HG03025 (cell line): ENCODE measurements at regions not wholly inside any gene's neighbourhood (a gene's known extent, or its start where the extent isn't known, plus 50 kb on each side); places are given as distances from the start of the nearest gene placed in this dataset.

Experiments used
- ATAC-seq: cut with Tn5 transposase; IDR thresholded peaks from one replicate; pipeline ENCODE4 v1.9.1; 2021; ENCODE audit warnings: mild to moderate bottlenecking, moderate library complexity; ENCODE audit not compliant: unreplicated experiment, low FRiP score

GRCh38 chr20:24203526-24204183 is 215.1 kb upstream of the GGTLC1 start:
- ATAC-seq: no peak

DNA sequence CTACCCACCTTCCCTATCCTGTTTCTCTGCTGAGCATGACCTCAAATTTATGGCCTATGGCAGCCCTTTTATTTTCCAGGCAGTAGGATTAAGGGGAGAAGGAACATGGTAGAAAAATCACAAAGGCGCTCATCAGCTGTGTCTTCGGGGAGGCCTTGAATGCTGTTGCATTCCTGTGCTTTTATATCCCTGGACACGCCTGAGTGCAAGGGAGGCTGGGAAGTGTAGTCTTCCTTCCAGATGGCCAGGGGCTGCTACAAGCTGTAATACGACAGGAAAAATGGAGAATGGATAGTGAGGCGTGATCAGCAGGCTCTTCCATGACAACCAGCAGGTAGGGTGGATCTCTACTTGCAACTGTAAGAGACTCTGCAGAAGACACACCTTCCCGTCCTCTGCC is 210.9 kb upstream of the GGTLC1 start:
- no peak for ATAC-seq

- no peak for ATAC-seq
Observed at GRCh38 chr20:24194143-24194542, 205.6 kb upstream of the GGTLC1 start.

DNA sequence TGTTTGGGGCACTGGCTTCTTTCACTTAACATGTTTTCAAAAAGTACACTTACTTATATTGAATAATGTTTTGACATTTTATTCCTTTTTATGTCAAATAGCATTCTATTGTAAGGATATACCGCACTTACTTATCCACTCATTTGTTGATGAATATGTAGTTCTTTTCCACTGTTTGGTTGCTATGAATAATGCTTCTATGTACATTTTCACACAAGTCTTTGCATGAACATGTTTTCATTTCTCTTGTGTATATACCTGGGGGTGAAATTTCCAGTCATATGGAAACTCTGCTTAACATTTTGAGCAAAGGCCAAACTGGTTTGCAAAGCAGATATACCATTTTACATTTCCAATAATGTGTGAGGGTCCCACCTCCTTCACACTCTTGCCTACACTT is 202.3 kb upstream of the GGTLC1 start:
- no peak for ATAC-seq

GRCh38 chr20:24185791-24186190 is 197.2 kb upstream of the GGTLC1 start:
- ATAC-seq: no peak

- ATAC-seq: no peak
Observed at GRCh38 chr20:24181151-24181550, 192.6 kb upstream of the GGTLC1 start.

DNA sequence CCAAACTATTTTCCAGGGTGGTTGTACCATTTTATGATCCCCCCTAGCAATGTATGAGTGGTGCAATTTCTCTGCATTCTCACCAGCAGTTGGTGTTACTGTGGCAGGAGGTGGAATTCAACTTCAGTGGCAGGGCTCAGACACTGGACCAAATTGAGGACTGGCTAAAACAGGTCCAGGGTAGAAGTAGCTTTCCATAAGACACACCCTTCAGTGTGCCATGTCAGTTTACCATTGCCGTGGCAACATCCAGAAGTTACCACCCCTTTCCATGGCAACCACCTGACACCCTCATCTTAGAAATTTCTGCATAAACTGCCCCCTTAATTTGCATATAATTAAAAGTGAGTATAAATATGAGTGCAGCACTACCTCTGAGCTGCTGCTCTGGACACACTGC is 180.7 kb upstream of the GGTLC1 start:
- no peak for ATAC-seq

DNA sequence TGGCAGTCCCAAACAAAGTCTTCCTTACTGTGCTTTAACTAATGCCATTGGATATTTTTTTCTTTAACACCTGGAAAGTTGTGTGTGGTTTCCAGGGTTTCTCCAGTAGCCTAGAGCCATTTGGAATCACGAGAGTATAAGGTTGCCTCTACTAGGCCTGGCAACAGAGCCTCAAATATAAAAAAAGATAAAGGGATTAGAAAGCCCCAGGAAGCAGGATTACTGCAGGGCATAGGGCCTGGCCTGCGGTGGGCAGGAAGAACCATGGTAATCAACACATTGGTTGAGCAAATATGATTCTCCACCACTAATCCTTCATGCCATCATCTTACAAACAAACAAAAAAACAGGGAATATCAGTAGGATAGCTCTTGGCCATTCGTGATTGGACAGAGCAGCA is 177.8 kb upstream of the GGTLC1 start:
- no peak for ATAC-seq

DNA sequence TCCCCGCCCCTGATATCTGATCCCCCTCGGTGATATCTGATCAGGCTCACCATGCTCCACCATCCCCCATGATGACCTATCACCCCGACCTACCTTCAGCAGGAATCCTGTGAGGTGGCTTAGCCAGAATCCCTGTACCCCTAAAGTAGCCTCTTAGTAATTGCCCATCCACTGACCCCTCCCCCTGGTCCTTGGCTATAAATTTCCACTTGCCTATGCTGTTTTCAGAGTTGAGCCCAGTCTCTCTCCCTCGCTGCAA is 177.5 kb upstream of the GGTLC1 start:
- ATAC-seq: no peak

DNA sequence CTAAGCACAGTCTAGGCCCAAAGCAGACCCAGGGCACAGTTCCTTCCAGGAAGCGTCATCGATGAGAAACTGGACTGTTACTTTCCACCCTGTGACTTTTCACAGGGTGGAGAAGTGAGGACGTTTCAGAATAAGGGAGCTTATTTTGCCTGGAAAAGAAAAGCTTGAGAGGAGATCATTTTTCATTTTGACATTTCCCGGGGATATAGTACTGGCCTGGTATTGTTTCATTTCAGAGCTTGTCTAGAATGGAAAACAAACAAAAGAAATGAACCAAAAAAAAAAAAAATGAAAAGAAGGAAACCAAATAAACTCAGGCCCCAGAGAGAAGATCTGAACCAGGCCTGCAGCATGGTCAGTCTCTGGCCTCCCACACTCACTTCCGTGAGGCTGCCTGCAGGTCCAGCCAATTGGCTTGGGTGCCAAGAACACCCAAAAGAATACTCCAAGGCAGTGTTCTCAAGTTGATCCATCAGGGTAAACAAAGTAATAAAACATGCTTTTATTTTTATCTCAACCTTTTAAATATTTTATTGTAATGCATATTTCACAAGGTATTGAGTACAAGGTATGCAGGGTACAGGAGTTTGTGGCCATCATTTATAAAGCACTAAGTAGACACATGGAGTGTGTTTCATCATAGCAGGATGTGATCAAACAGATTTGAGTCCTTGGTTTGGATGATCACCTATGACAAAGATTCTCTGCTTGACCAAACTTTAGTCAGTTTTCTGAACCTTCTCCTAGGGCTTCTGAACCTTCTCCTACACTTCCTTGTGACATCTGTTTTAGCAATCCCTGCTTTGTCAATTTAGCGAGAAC is 176.9 kb upstream of the GGTLC1 start:
- no peak for ATAC-seq

DNA sequence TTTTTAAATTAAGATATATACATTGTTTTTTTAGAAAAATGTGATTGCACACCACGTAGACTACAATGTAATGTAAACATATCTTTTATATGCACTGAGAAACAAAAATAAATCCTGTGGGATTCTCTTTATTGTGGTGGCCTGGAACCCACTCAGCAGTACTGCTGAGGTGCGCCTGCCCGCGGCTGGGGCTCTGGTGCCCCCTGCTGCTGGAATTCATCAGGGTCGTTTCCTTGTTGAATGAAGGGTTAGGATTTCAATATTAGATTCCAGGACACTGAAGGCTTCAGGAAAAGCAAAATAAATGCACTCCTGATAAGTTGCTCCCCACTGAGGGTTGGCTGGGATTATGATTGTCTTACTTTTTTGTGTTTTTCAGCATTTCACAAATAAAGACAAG is 175.8 kb upstream of the GGTLC1 start:
- ATAC-seq: no peak

- ATAC-seq: no peak
Observed at GRCh38 chr20:24163506-24163905, 174.9 kb upstream of the GGTLC1 start.

DNA sequence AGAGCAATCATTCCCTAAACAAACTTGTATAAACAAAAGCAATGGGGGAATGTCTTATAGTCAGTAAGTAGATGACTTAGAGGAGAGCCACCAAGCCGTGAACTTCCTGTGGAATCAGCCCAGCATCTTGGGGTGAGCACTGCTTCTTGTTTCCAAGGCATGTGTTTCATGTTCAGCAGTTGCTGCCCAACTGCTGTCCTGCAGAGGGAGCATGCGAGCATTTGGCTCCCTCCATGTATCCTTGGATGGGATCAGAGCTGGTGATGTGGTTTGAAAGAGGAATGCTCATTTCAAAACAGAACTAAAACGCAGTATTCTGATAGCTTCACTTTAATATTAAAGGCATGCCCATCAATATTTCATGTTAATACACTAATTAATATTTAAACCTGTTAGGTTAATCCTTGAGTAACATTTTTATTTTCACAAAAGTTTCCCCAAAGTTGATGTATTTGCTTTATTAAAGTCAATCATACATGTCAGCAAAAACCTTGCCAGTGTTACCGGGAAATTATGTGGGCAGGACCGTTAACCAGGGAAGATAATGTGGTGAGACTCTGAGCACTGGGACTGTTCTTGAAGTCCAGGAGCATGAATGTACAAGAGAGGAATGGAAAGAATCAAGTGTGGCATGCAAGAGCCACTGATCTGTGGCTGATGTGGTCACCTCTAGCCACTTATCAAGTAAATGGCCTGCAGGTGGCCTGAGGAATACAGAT is 172.1 kb upstream of the GGTLC1 start:
- no peak for ATAC-seq

DNA sequence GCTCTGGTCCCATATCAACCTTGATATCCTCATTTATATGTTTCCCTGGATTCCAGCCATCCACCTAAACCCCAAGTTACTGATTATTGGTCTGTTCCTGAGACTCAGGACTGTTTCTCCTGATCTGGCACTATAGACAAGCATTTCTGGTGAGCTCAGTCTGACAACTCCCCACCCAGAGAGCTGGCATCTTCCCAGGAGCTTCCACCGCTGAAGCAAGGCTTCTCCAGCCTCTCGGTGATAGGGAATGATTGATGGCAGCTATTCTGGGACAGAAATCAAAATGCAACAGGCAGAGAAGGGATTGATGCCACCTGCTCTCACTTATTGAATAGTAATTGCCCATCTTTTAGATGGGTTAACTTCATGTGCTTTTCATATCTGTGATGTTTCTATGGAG is 169.7 kb upstream of the GGTLC1 start:
- ATAC-seq: no peak

GRCh38 chr20:24157213-24157612 is 168.6 kb upstream of the GGTLC1 start:
- no peak for ATAC-seq

GRCh38 chr20:24153101-24154040 is 164.8 kb upstream of the GGTLC1 start:
- ATAC-seq: no peak

DNA sequence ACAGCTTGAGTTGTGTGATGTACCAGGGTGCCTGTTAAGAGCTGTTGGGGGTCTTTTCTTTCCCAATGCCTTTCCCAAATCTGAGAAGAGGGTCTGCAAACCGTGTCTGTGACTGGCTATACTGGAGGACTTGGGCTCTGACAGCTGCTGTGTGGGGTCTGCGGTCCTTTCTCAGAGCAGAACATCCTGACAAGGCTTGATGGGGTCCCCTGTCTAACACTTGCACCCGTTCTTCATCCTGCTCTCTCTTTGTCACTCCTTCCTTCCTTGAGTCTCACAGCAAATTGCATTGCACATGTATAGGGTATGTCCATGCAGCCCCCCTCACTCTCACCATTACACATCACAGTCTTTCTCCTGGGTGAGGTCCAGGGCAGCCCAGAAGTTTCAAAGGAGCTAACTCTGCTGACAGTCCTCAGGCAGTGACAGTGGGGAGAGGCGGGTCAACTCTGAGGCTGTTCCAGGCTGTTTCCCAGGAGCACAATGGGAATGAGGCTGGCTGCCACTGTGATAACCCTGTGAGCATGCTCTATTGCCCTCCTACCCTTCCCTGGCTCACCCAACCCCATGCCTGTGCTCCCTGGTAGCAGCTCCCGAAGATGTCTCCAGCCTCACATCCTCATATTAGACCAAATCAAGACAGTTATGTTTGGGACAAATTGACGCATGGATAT is 163.2 kb upstream of the GGTLC1 start:
- no peak for ATAC-seq

- no peak for ATAC-seq
Observed at GRCh38 chr20:24150406-24150805, 161.8 kb upstream of the GGTLC1 start.

DNA sequence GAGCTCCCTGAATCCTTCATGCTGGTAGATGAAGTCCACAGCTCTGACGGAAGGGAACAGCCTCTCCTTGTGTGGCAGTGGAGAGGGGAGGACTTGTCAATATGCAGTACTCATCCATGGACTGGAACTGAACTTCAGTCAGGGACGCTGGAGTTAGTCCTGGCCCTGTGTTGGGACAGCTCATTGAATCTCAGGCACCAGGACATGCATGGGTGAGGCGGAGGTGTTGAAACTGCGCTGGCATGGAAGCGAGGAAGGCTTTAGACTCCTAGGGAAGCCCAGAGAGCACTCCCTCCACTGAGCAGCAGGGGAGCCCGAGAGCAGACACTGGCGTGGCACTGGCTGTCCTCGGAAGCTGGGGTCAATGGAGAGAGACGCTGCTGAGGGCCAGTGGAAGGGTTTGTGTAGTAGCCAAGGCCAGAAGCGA is 161.3 kb upstream of the GGTLC1 start:
- ATAC-seq: no peak

DNA sequence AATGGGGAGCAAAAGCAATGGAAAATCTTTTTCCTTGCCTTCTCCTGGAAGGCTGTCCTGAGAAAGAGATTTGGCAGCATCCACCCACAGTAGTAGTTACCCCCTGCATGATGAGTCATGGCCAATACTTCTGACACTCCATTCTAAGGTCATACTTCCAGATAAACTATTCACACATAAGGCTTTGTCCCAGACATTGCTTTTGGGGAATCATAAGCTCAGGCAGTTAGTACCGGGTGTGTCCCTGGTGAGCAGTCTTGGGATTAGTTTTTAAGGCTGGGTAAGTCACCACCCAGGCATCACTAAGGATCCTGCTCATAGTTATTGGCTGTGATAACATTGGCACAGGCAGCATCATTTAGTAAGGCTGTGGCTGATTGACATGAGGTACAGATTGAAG is 160.6 kb upstream of the GGTLC1 start:
- no peak for ATAC-seq
